WTC11 (cell line): ENCODE measurements at regions not wholly inside any gene's neighbourhood (a gene's known extent, or its start where the extent isn't known, plus 50 kb on each side); places are given as distances from the start of the nearest gene placed in this dataset.

ENCODE experiments used
- MAX ChIP-seq: sonication (generic); formaldehyde crosslinking; IDR thresholded peaks from 2 replicates; pipeline ENCODE4 v1.8.0; 2022; ENCODE audit warnings: mild to moderate bottlenecking, missing genetic modification reagents
- PRRX2 ChIP-seq: fragments of 250-450 bp; sonication (Bioruptor Pico); IDR thresholded peaks from 2 replicates; pipeline ENCODE4 v1.8.0; 2021; ENCODE audit warnings: mild to moderate bottlenecking
- ZNF121 ChIP-seq: sonication (generic); formaldehyde crosslinking; IDR thresholded peaks from 2 replicates; pipeline ENCODE4 v1.8.0; 2023; ENCODE audit warnings: missing genetic modification reagents
- ZNF416 ChIP-seq: fragments of 250-450 bp; sonication (Bioruptor Pico); IDR thresholded peaks from 2 replicates; pipeline ENCODE4 v1.9.0; 2021; ENCODE audit warnings: mild to moderate bottlenecking, inconsistent platforms
- TF ChIP-seq, protein P1 (sequence below): fragments of 200-600 bp; IDR thresholded peaks from 2 replicates; pipeline ENCODE4 v1.8.0; 2022; ENCODE audit warnings: antibody characterized with exemption

DNA sequence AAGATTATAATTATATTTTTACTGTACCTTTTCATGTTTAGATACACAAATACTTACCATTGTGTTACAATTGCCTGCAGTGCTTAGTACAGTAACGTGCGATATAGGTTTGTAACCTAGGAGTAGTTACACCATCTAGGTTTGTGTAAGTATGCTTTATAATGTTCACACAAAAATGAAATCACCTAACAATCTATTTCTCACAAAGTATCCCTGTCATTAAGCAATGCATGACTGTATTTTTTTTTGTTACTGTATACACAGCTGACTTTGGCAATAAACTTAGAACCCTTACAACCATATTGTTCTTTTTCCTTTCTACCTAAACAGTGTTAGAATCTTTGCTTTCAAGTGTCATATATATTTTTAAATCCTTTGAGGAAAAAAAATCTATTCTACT lies 303.0 kb upstream of the E2F7 start:
- TF ChIP-seq, protein P1, sequence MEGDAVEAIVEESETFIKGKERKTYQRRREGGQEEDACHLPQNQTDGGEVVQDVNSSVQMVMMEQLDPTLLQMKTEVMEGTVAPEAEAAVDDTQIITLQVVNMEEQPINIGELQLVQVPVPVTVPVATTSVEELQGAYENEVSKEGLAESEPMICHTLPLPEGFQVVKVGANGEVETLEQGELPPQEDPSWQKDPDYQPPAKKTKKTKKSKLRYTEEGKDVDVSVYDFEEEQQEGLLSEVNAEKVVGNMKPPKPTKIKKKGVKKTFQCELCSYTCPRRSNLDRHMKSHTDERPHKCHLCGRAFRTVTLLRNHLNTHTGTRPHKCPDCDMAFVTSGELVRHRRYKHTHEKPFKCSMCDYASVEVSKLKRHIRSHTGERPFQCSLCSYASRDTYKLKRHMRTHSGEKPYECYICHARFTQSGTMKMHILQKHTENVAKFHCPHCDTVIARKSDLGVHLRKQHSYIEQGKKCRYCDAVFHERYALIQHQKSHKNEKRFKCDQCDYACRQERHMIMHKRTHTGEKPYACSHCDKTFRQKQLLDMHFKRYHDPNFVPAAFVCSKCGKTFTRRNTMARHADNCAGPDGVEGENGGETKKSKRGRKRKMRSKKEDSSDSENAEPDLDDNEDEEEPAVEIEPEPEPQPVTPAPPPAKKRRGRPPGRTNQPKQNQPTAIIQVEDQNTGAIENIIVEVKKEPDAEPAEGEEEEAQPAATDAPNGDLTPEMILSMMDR = no peak
- TF ChIP-seq PRRX2 (no peak), MAX (CRISPR knock-in tag) (no peak), ZNF121 (CRISPR knock-in tag) (no peak), ZNF416 (no peak)
